ENCODE measurements at regions not wholly inside any gene's neighbourhood (a gene's known extent, or its start where the extent isn't known, plus 50 kb on each side); places are given as distances from the start of the nearest gene placed in this dataset.

DNA sequence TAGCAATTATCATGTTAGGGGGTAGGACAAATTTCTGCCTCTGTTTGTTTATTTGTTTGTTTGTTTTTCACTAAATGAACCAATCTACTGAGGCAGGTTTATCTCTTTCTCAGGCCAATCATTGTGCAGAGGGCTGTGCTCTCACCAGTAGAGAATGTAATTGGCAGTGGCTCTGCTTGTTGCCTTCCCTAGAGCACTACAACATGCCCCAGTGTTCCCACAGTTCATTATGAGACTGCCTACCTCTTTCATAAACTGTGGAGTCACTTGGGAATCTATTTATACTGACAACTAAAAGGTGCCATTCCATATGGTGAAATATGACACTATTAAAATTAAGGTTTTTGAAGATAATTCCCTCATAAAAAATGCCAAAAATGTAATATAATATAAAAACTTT is 196.3 kb upstream of the ALCAM start:
- no peaks in the 10 kb centered on the region for H3K36me3 ChIP-seq (ENCODE audit: control insufficient read depth in 3 of 3, insufficient read depth in 3 of 3, low read length in 3 of 3)
- H3K27me3 ChIP-seq (ENCODE audit: control insufficient read depth in 3 of 3, insufficient read depth in 3 of 3, low read length in 3 of 3): no peaks in the 10 kb centered on the region
- H3K4me1 ChIP-seq (ENCODE audit: control insufficient read depth in 3 of 3, insufficient read depth in 3 of 3, low read length in 3 of 3): no peaks in the 10 kb centered on the region
- no peak overlapping the region for H3K27ac ChIP-seq (ENCODE audit: low read depth, low read length)
- no peak overlapping the region for H3K9ac ChIP-seq (ENCODE audit: low read depth in 1 of 3, low read length in 3 of 3)
- no peaks in the 10 kb centered on the region for H3K9me3 ChIP-seq (ENCODE audit: control insufficient read depth in 3 of 3, low read length in 3 of 3)
- H3K4me3 ChIP-seq (ENCODE audit: low read length in 3 of 3): no peak overlapping the region

GRCh38 chr3:105174017-105174615 is 192.6 kb upstream of the ALCAM start:
- H3K9me3 ChIP-seq (ENCODE audit: control insufficient read depth in 3 of 3, low read length in 3 of 3): no peaks in the 10 kb centered on the region
- no peak overlapping the region for H3K4me3 ChIP-seq (ENCODE audit: low read length in 3 of 3)
- H3K9ac ChIP-seq (ENCODE audit: low read depth in 1 of 3, low read length in 3 of 3): no peak overlapping the region
- H3K36me3 ChIP-seq (ENCODE audit: control insufficient read depth in 3 of 3, insufficient read depth in 3 of 3, low read length in 3 of 3): no peaks in the 10 kb centered on the region
- H3K27ac ChIP-seq (ENCODE audit: low read depth, low read length): no peak overlapping the region
- no peaks in the 10 kb centered on the region for H3K4me1 ChIP-seq (ENCODE audit: control insufficient read depth in 3 of 3, insufficient read depth in 3 of 3, low read length in 3 of 3)
- no peaks in the 10 kb centered on the region for H3K27me3 ChIP-seq (ENCODE audit: control insufficient read depth in 3 of 3, insufficient read depth in 3 of 3, low read length in 3 of 3)

DNA sequence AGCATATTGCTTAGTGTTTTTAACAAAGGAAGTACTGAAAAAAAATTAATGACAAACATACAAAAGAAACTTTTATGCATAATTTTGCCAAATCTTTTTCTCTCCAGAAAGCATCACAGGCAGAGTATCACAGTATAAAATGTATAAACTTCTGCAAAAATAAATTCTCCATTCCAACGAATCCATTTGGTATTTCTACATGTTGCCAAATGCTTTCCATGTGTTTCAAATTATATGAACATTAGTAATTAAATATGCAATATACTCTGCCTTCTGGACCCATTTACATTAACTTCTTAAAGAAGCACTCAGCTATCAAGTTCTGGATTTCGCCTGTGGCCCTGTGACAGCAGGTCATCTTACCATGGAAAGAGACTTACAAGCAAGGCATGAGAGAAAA is 189.1 kb upstream of the ALCAM start:
- H3K36me3 ChIP-seq (ENCODE audit: control insufficient read depth in 3 of 3, insufficient read depth in 3 of 3, low read length in 3 of 3): no peaks in the 10 kb centered on the region
- H3K4me1 ChIP-seq (ENCODE audit: control insufficient read depth in 3 of 3, insufficient read depth in 3 of 3, low read length in 3 of 3): no peaks in the 10 kb centered on the region
- H3K9ac ChIP-seq (ENCODE audit: low read depth in 1 of 3, low read length in 3 of 3): no peak overlapping the region
- no peak overlapping the region for H3K4me3 ChIP-seq (ENCODE audit: low read length in 3 of 3)
- H3K9me3 ChIP-seq (ENCODE audit: control insufficient read depth in 3 of 3, low read length in 3 of 3): no peaks in the 10 kb centered on the region
- no peak overlapping the region for H3K27ac ChIP-seq (ENCODE audit: low read depth, low read length)
- no peaks in the 10 kb centered on the region for H3K27me3 ChIP-seq (ENCODE audit: control insufficient read depth in 3 of 3, insufficient read depth in 3 of 3, low read length in 3 of 3)

- H3K27ac ChIP-seq (ENCODE audit: low read depth, low read length): no peak overlapping the region
- H3K36me3 ChIP-seq (ENCODE audit: control insufficient read depth in 3 of 3, insufficient read depth in 3 of 3, low read length in 3 of 3): no peaks in the 10 kb centered on the region
- no peak overlapping the region for H3K4me3 ChIP-seq (ENCODE audit: low read length in 3 of 3)
- no peak overlapping the region for H3K9ac ChIP-seq (ENCODE audit: low read depth in 1 of 3, low read length in 3 of 3)
- no peaks in the 10 kb centered on the region for H3K4me1 ChIP-seq (ENCODE audit: control insufficient read depth in 3 of 3, insufficient read depth in 3 of 3, low read length in 3 of 3)
- no peaks in the 10 kb centered on the region for H3K27me3 ChIP-seq (ENCODE audit: control insufficient read depth in 3 of 3, insufficient read depth in 3 of 3, low read length in 3 of 3)
- H3K9me3 ChIP-seq (ENCODE audit: control insufficient read depth in 3 of 3, low read length in 3 of 3): peaks cover 0 to 3% (median 0%) of the 10 kb centered on the region in 3 donors
Observed at GRCh38 chr3:105187344-105187743, 179.4 kb upstream of the ALCAM start.

- Histone ChIP-seq H3K4me3 (ENCODE audit: low read length in 3 of 3) (no peak overlapping the region), H3K27ac (ENCODE audit: low read depth, low read length) (no peak overlapping the region), H3K4me1 (ENCODE audit: control insufficient read depth in 3 of 3, insufficient read depth in 3 of 3, low read length in 3 of 3) (no peaks in the 10 kb centered on the region), H3K27me3 (ENCODE audit: control insufficient read depth in 3 of 3, insufficient read depth in 3 of 3, low read length in 3 of 3) (no peaks in the 10 kb centered on the region), H3K9ac (ENCODE audit: low read depth in 1 of 3, low read length in 3 of 3) (no peak overlapping the region), H3K9me3 (ENCODE audit: control insufficient read depth in 3 of 3, low read length in 3 of 3) (no peaks in the 10 kb centered on the region), H3K36me3 (ENCODE audit: control insufficient read depth in 3 of 3, insufficient read depth in 3 of 3, low read length in 3 of 3) (no peaks in the 10 kb centered on the region)
Observed at GRCh38 chr3:105195260-105195659, 171.4 kb upstream of the ALCAM start.

DNA sequence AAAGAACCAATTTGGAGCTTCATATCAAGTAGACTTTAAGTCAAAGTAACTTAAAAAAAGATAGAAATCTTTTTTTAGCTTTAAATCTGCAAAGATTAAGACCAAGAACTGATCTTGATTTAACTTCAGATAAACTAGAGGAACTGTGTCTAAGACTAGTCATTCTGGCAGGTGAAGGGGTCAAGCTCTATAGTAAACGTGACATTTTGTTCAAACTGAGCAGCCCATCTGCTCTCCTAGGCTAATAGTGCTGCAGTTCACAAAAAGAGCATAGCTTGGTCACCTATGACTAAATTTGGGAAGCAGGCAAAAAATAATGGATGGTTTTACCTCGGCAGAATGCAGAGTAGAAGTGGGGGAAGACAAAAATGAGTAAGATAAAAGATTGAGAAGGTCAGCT is 168.8 kb upstream of the ALCAM start:
- no peaks in the 10 kb centered on the region for H3K36me3 ChIP-seq (ENCODE audit: control insufficient read depth in 3 of 3, insufficient read depth in 3 of 3, low read length in 3 of 3)
- H3K4me3 ChIP-seq (ENCODE audit: low read length in 3 of 3): no peak overlapping the region
- no peaks in the 10 kb centered on the region for H3K4me1 ChIP-seq (ENCODE audit: control insufficient read depth in 3 of 3, insufficient read depth in 3 of 3, low read length in 3 of 3)
- H3K9me3 ChIP-seq (ENCODE audit: control insufficient read depth in 3 of 3, low read length in 3 of 3): no peaks in the 10 kb centered on the region
- H3K27me3 ChIP-seq (ENCODE audit: control insufficient read depth in 3 of 3, insufficient read depth in 3 of 3, low read length in 3 of 3): no peaks in the 10 kb centered on the region
- no peak overlapping the region for H3K27ac ChIP-seq (ENCODE audit: low read depth, low read length)
- no peak overlapping the region for H3K9ac ChIP-seq (ENCODE audit: low read depth in 1 of 3, low read length in 3 of 3)

DNA sequence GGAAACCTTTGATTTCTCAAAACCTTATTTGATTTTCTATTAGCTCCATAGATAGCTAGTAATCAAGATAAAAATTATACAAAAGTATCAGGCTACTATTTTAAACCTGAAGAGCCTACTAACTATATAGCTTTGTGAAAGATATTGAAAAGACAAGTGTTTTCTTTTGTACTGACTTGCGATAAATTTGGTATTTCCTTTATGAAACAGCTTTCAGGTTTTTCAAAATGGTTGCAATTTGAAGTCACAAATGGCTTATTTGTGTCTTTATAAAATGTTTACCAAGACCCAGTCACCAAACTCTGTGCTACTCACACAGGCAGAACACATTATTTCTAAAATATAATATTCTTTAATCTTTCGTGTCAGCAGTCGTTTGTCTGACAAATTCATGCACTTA is 167.5 kb upstream of the ALCAM start:
- Histone ChIP-seq H3K4me3 (ENCODE audit: low read length in 3 of 3) (no peak overlapping the region), H3K9ac (ENCODE audit: low read depth in 1 of 3, low read length in 3 of 3) (no peak overlapping the region), H3K27ac (ENCODE audit: low read depth, low read length) (no peak overlapping the region), H3K9me3 (ENCODE audit: control insufficient read depth in 3 of 3, low read length in 3 of 3) (no peaks in the 10 kb centered on the region), H3K36me3 (ENCODE audit: control insufficient read depth in 3 of 3, insufficient read depth in 3 of 3, low read length in 3 of 3) (no peaks in the 10 kb centered on the region), H3K27me3 (ENCODE audit: control insufficient read depth in 3 of 3, insufficient read depth in 3 of 3, low read length in 3 of 3) (peaks cover 0 to 2% (median 0%) of the 10 kb centered on the region in 3 donors), H3K4me1 (ENCODE audit: control insufficient read depth in 3 of 3, insufficient read depth in 3 of 3, low read length in 3 of 3) (no peaks in the 10 kb centered on the region)

DNA sequence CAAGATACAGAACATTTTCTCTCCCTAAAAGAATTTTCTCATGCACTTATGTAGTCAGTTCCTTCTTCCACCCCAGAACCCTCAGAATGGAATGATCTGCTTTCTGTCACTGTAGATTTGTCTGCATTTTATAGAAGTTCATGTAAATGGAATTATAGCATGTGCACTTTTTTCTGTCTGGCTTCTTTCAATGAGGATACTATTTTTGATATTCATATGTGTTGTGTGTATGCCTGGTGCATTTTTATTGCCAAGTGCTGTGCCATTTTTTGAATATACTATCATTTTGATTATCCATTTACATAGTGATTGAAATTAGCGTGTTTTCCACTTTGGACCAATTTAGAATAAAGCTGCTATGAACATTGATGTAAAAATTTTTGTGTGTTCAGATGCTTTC is 156.6 kb upstream of the ALCAM start:
- Histone ChIP-seq H3K4me1 (ENCODE audit: control insufficient read depth in 3 of 3, insufficient read depth in 3 of 3, low read length in 3 of 3) (no peaks in the 10 kb centered on the region), H3K9me3 (ENCODE audit: control insufficient read depth in 3 of 3, low read length in 3 of 3) (no peaks in the 10 kb centered on the region), H3K9ac (ENCODE audit: low read depth in 1 of 3, low read length in 3 of 3) (no peak overlapping the region), H3K36me3 (ENCODE audit: control insufficient read depth in 3 of 3, insufficient read depth in 3 of 3, low read length in 3 of 3) (no peaks in the 10 kb centered on the region), H3K27me3 (ENCODE audit: control insufficient read depth in 3 of 3, insufficient read depth in 3 of 3, low read length in 3 of 3) (no peaks in the 10 kb centered on the region), H3K27ac (ENCODE audit: low read depth, low read length) (no peak overlapping the region), H3K4me3 (ENCODE audit: low read length in 3 of 3) (no peak overlapping the region)

GRCh38 chr3:105214590-105214989 is 152.1 kb upstream of the ALCAM start:
- H3K4me3 ChIP-seq (ENCODE audit: low read length in 3 of 3): no peak overlapping the region
- no peak overlapping the region for H3K27ac ChIP-seq (ENCODE audit: low read depth, low read length)
- H3K4me1 ChIP-seq (ENCODE audit: control insufficient read depth in 3 of 3, insufficient read depth in 3 of 3, low read length in 3 of 3): no peaks in the 10 kb centered on the region
- no peaks in the 10 kb centered on the region for H3K27me3 ChIP-seq (ENCODE audit: control insufficient read depth in 3 of 3, insufficient read depth in 3 of 3, low read length in 3 of 3)
- H3K36me3 ChIP-seq (ENCODE audit: control insufficient read depth in 3 of 3, insufficient read depth in 3 of 3, low read length in 3 of 3): no peaks in the 10 kb centered on the region
- no peak overlapping the region for H3K9ac ChIP-seq (ENCODE audit: low read depth in 1 of 3, low read length in 3 of 3)
- H3K9me3 ChIP-seq (ENCODE audit: control insufficient read depth in 3 of 3, low read length in 3 of 3): no peaks in the 10 kb centered on the region

DNA sequence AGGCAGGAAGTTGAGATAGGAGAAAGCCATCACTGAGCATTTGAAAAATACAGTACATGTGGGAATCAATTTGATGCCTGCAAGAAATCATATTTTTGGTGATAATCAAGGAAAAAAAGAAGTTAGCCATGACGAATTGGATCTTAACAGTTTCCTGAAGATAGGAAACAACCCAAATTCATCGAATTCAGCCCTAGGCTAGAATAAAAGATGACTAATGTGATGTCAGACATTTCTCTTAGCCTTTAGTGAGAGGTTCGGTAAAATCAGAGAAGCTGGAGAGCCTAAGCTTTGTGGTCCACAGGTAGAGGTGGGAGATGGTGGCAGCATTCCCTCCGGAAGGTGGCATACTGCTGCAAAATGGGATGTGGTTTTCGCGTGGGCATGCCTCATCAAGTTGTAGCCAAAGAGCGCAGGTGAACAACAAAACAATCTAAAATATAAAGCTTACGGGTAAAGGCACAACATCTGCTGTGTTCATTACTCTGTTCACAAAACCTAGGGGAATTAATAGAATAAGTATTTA is 144.1 kb upstream of the ALCAM start:
- Histone ChIP-seq H3K36me3 (ENCODE audit: control insufficient read depth in 3 of 3, insufficient read depth in 3 of 3, low read length in 3 of 3) (no peaks in the 10 kb centered on the region), H3K9ac (ENCODE audit: low read depth in 1 of 3, low read length in 3 of 3) (no peak overlapping the region), H3K4me3 (ENCODE audit: low read length in 3 of 3) (no peak overlapping the region), H3K27ac (ENCODE audit: low read depth, low read length) (no peak overlapping the region), H3K9me3 (ENCODE audit: control insufficient read depth in 3 of 3, low read length in 3 of 3) (no peaks in the 10 kb centered on the region), H3K27me3 (ENCODE audit: control insufficient read depth in 3 of 3, insufficient read depth in 3 of 3, low read length in 3 of 3) (peaks cover 0 to 2% (median 0%) of the 10 kb centered on the region in 3 donors), H3K4me1 (ENCODE audit: control insufficient read depth in 3 of 3, insufficient read depth in 3 of 3, low read length in 3 of 3) (no peaks in the 10 kb centered on the region)

Measured in skeletal muscle tissue (tissue), 3 donors.